ENCODE measurements at regions not wholly inside any gene's neighbourhood (a gene's known extent, or its start where the extent isn't known, plus 50 kb on each side); places are given as distances from the start of the nearest gene placed in this dataset.

GRCh38 chr1:222084996-222085395 lies 343.1 kb upstream of the DUSP10 start:
- Histone ChIP-seq H3K4me2 (ENCODE audit: low read depth, low read length, poor library complexity, severe bottlenecking) (no peak overlapping the region), H4K20me1 (ENCODE audit: insufficient read depth, low read length, poor library complexity, severe bottlenecking) (no peaks in the 10 kb centered on the region), H3K9me2 (replicated peaks; ENCODE audit: low read depth, low read length) (no peaks in the 10 kb centered on the region), H3K4me3 (ENCODE audit: low read length, poor library complexity, severe bottlenecking) (no peak overlapping the region), H3K36me3 (ENCODE audit: insufficient read depth, low read length) (no peaks in the 10 kb centered on the region), H3K27me3 (ENCODE audit: insufficient read depth, low read length, poor library complexity, severe bottlenecking) (no peaks in the 10 kb centered on the region), H3K9ac (ENCODE audit: low read depth, low read length, poor library complexity, severe bottlenecking) (no peak overlapping the region), H3K79me2 (ENCODE audit: insufficient read depth, low read length) (no peaks in the 10 kb centered on the region), H3F3A (ENCODE audit: low read depth) (no peaks in the 10 kb centered on the region), H2AFZ (ENCODE audit: low read length) (peak overlapping the region; percentile 25; the same call in 1 of the 2 replicates), H3K9me3 (ENCODE audit: insufficient read depth, low read depth, low read length) (no peaks in the 10 kb centered on the region), H3K4me1 (ENCODE audit: insufficient read depth, low read length, poor library complexity, severe bottlenecking) (peaks cover 2% of the 10 kb centered on the region)
- no peak for TF ChIP-seq CTCF (conservative IDR thresholded peaks at IDR 0.05; ENCODE audit: low read length)
- TF ChIP-seq EZH2phosphoT487 (IDR thresholded peaks at IDR 0.05; ENCODE audit: borderline replicate concordance), result no peak

GRCh38 chr1:222084048-222084447 lies 342.2 kb upstream of the DUSP10 start:
- no peaks in the 10 kb centered on the region for H3K36me3 ChIP-seq (ENCODE audit: insufficient read depth, low read length)
- H3F3A ChIP-seq (ENCODE audit: low read depth), result no peaks in the 10 kb centered on the region
- H3K9me2 ChIP-seq (replicated peaks; ENCODE audit: low read depth, low read length), result no peaks in the 10 kb centered on the region
- H3K27me3 ChIP-seq (ENCODE audit: insufficient read depth, low read length, poor library complexity, severe bottlenecking), result no peaks in the 10 kb centered on the region
- no peaks in the 10 kb centered on the region for H3K9me3 ChIP-seq (ENCODE audit: insufficient read depth, low read depth, low read length)
- no peaks in the 10 kb centered on the region for H3K4me1 ChIP-seq (ENCODE audit: insufficient read depth, low read length, poor library complexity, severe bottlenecking)
- no peak overlapping the region for H2AFZ ChIP-seq (ENCODE audit: low read length)
- no peak overlapping the region for H3K4me3 ChIP-seq (ENCODE audit: low read length, poor library complexity, severe bottlenecking)
- no peak overlapping the region for H3K9ac ChIP-seq (ENCODE audit: low read depth, low read length, poor library complexity, severe bottlenecking)
- no peak overlapping the region for H3K4me2 ChIP-seq (ENCODE audit: low read depth, low read length, poor library complexity, severe bottlenecking)
- H3K79me2 ChIP-seq (ENCODE audit: insufficient read depth, low read length), result no peaks in the 10 kb centered on the region
- TF ChIP-seq EZH2phosphoT487 (IDR thresholded peaks at IDR 0.05; ENCODE audit: borderline replicate concordance), result no peak
- H4K20me1 ChIP-seq (ENCODE audit: insufficient read depth, low read length, poor library complexity, severe bottlenecking), result no peaks in the 10 kb centered on the region

GRCh38 chr1:222081859-222082258 lies 340.0 kb upstream of the DUSP10 start:
- no peak overlapping the region for H3K4me3 ChIP-seq (ENCODE audit: low read length, poor library complexity, severe bottlenecking)
- no peaks in the 10 kb centered on the region for H3F3A ChIP-seq (ENCODE audit: low read depth)
- H3K36me3 ChIP-seq (ENCODE audit: insufficient read depth, low read length), result no peaks in the 10 kb centered on the region
- no peaks in the 10 kb centered on the region for H4K20me1 ChIP-seq (ENCODE audit: insufficient read depth, low read length, poor library complexity, severe bottlenecking)
- no peak overlapping the region for H3K9ac ChIP-seq (ENCODE audit: low read depth, low read length, poor library complexity, severe bottlenecking)
- no peaks in the 10 kb centered on the region for H3K27me3 ChIP-seq (ENCODE audit: insufficient read depth, low read length, poor library complexity, severe bottlenecking)
- TF ChIP-seq EZH2phosphoT487 (IDR thresholded peaks at IDR 0.05; ENCODE audit: borderline replicate concordance), result no peak
- TF ChIP-seq CTCF (conservative IDR thresholded peaks at IDR 0.05; ENCODE audit: low read length), result no peak
- no peaks in the 10 kb centered on the region for H3K9me3 ChIP-seq (ENCODE audit: insufficient read depth, low read depth, low read length)
- no peak overlapping the region for H3K4me2 ChIP-seq (ENCODE audit: low read depth, low read length, poor library complexity, severe bottlenecking)
- no peaks in the 10 kb centered on the region for H3K9me2 ChIP-seq (replicated peaks; ENCODE audit: low read depth, low read length)
- H3K79me2 ChIP-seq (ENCODE audit: insufficient read depth, low read length), result no peaks in the 10 kb centered on the region
- no peak overlapping the region for H2AFZ ChIP-seq (ENCODE audit: low read length)
- H3K4me1 ChIP-seq (ENCODE audit: insufficient read depth, low read length, poor library complexity, severe bottlenecking), result no peaks in the 10 kb centered on the region

GRCh38 chr1:222079566-222079965 lies 337.7 kb upstream of the DUSP10 start:
- Histone ChIP-seq H3F3A (ENCODE audit: low read depth) (no peaks in the 10 kb centered on the region), H3K27me3 (ENCODE audit: insufficient read depth, low read length, poor library complexity, severe bottlenecking) (no peaks in the 10 kb centered on the region), H4K20me1 (ENCODE audit: insufficient read depth, low read length, poor library complexity, severe bottlenecking) (no peaks in the 10 kb centered on the region), H3K9ac (ENCODE audit: low read depth, low read length, poor library complexity, severe bottlenecking) (no peak overlapping the region), H3K4me1 (ENCODE audit: insufficient read depth, low read length, poor library complexity, severe bottlenecking) (no peaks in the 10 kb centered on the region), H3K79me2 (ENCODE audit: insufficient read depth, low read length) (no peaks in the 10 kb centered on the region), H2AFZ (ENCODE audit: low read length) (no peak overlapping the region), H3K4me2 (ENCODE audit: low read depth, low read length, poor library complexity, severe bottlenecking) (no peak overlapping the region), H3K4me3 (ENCODE audit: low read length, poor library complexity, severe bottlenecking) (no peak overlapping the region), H3K36me3 (ENCODE audit: insufficient read depth, low read length) (no peaks in the 10 kb centered on the region), H3K9me2 (replicated peaks; ENCODE audit: low read depth, low read length) (no peaks in the 10 kb centered on the region), H3K9me3 (ENCODE audit: insufficient read depth, low read depth, low read length) (no peaks in the 10 kb centered on the region)
- no peak for TF ChIP-seq EZH2phosphoT487 (IDR thresholded peaks at IDR 0.05; ENCODE audit: borderline replicate concordance)
- TF ChIP-seq CTCF (conservative IDR thresholded peaks at IDR 0.05; ENCODE audit: low read length), result no peak
